WTC11 (cell line): ENCODE measurements at regions not wholly inside any gene's neighbourhood (a gene's known extent, or its start where the extent isn't known, plus 50 kb on each side); places are given as distances from the start of the nearest gene placed in this dataset.

Experiments
- ATAC-seq: fragments of 200-7000 bp; cut with Tn5 transposase; 2 replicates; pipeline ENCODE4 v1.10.0; 2021; ENCODE audit warnings: mild to moderate bottlenecking, moderate library complexity
- CTCF ChIA-PET: fragments of 300-600 bp; sonication (Branson Sonifier 250); formaldehyde crosslinking; loops from one replicate; lab custom pipeline; 2021; ENCODE audit warnings: antibody characterized with exemption; lab: Charles Lee
- POLR2A ChIA-PET: fragments of 350-600 bp; sonication (Branson Sonifier 250); formaldehyde crosslinking; loops from one replicate; lab custom pipeline; 2021; ENCODE audit warnings: antibody characterized with exemption; lab: Charles Lee
- DNase-seq: peaks from one replicate; pipeline ENCODE4 v3.0.0; 2021; ENCODE audit warnings: low spot score
- H3K27ac Mint-ChIP-seq: 2 replicates; pipeline ENCODE4 v1.8.0; 2021; ENCODE audit warnings: mixed read lengths
- H3K27me3 Mint-ChIP-seq: 2 replicates; pipeline ENCODE4 v1.8.0; 2021; ENCODE audit warnings: low read depth, mild to moderate bottlenecking, moderate library complexity, mixed read lengths
- H3K36me3 Mint-ChIP-seq: 2 replicates; pipeline ENCODE4 v1.8.0; 2021; ENCODE audit warnings: mixed read lengths
- H3K4me1 Mint-ChIP-seq: 2 replicates; pipeline ENCODE4 v1.8.0; 2022; ENCODE audit warnings: mixed read lengths
- H3K4me3 Mint-ChIP-seq: 2 replicates; pipeline ENCODE4 v1.8.0; 2021; ENCODE audit warnings: mild to moderate bottlenecking, moderate library complexity, mixed read lengths
- H3K9me3 Mint-ChIP-seq: 2 replicates; pipeline ENCODE4 v1.8.0; 2021; ENCODE audit warnings: mixed read lengths
- CTCF ChIP-seq: fragments of 200-600 bp; IDR thresholded peaks from 2 replicates; pipeline ENCODE4 v1.8.0; 2022; ENCODE audit warnings: antibody characterized with exemption
- E2F4 ChIP-seq: sonication (generic); formaldehyde crosslinking; IDR thresholded peaks from 2 replicates; pipeline ENCODE4 v1.8.1; 2022; ENCODE audit warnings: low read depth, mild to moderate bottlenecking, moderate library complexity, missing genetic modification reagents, borderline replicate concordance
- FOXP1 ChIP-seq: sonication (generic); formaldehyde crosslinking; IDR thresholded peaks from 2 replicates; pipeline ENCODE4 v1.8.0; 2022; ENCODE audit warnings: missing genetic modification reagents, mild to moderate bottlenecking, moderate library complexity, borderline replicate concordance
- FOXP4 ChIP-seq: sonication (generic); formaldehyde crosslinking; IDR thresholded peaks from 2 replicates; pipeline ENCODE4 v1.8.0; 2022; ENCODE audit warnings: mild to moderate bottlenecking, missing genetic modification reagents
- IRF2 ChIP-seq: sonication (generic); formaldehyde crosslinking; IDR thresholded peaks from 2 replicates; pipeline ENCODE4 v1.8.0; 2022; ENCODE audit warnings: low read depth, missing genetic modification reagents, borderline replicate concordance
- MAX ChIP-seq: sonication (generic); formaldehyde crosslinking; IDR thresholded peaks from 2 replicates; pipeline ENCODE4 v1.8.0; 2022; ENCODE audit warnings: mild to moderate bottlenecking, missing genetic modification reagents
- NR1H2 ChIP-seq: sonication (generic); formaldehyde crosslinking; IDR thresholded peaks from 2 replicates; pipeline ENCODE4 v1.9.0; 2021; ENCODE audit warnings: mild to moderate bottlenecking, moderate library complexity, missing genetic modification reagents
- PRDM15 ChIP-seq: sonication (generic); formaldehyde crosslinking; IDR thresholded peaks from 2 replicates; pipeline ENCODE4 v1.8.0; 2022; ENCODE audit warnings: missing genetic modification reagents
- SOX15 ChIP-seq: fragments of 250-450 bp; sonication (Bioruptor Pico); IDR thresholded peaks from 2 replicates; pipeline ENCODE4 v1.9.0; 2021; ENCODE audit warnings: mild to moderate bottlenecking
- TP53 ChIP-seq: sonication (generic); formaldehyde crosslinking; IDR thresholded peaks from 2 replicates; pipeline ENCODE4 v1.8.1; 2023; ENCODE audit warnings: mild to moderate bottlenecking, missing genetic modification reagents
- ZMAT4 ChIP-seq: fragments of 250-450 bp; sonication (Bioruptor Pico); IDR thresholded peaks from 2 replicates; pipeline ENCODE4 v1.9.0; 2021; ENCODE audit warnings: mild to moderate bottlenecking
- ZNF138 ChIP-seq: sonication (generic); formaldehyde crosslinking; conservative IDR thresholded peaks from 2 replicates; pipeline ENCODE4 v1.8.1; 2022; ENCODE audit warnings: mild to moderate bottlenecking, moderate library complexity, missing genetic modification reagents
- ZNF232 ChIP-seq: sonication (generic); formaldehyde crosslinking; IDR thresholded peaks from 2 replicates; pipeline ENCODE4 v1.8.0; 2022; ENCODE audit warnings: mild to moderate bottlenecking, missing genetic modification reagents
- ZNF512 ChIP-seq: sonication (generic); formaldehyde crosslinking; IDR thresholded peaks from 2 replicates; pipeline ENCODE4 v1.8.1; 2022; ENCODE audit warnings: missing genetic modification reagents, borderline replicate concordance

- peaks cover under 1% of the 10 kb centered on the region; the same call in 1 of the 2 replicates for H3K36me3 Mint-ChIP-seq
- H3K4me1 Mint-ChIP-seq: no peaks in the 10 kb centered on the region
- no peaks in the 10 kb centered on the region; the same call in 1 of the 2 replicates for H3K27me3 Mint-ChIP-seq
- CTCF ChIA-PET: interaction anchor here (0.7 kb wide), 1 partner anchor 105 kb away, joined by 3 read pairs; no protein-coding TSS in a partner anchor
- no peak overlapping the region for H3K4me3 Mint-ChIP-seq
- no peak for TF ChIP-seq IRF2 (CRISPR knock-in tag)
- TF ChIP-seq FOXP4 (CRISPR knock-in tag): no peak
- no peak for TF ChIP-seq ZNF232 (CRISPR knock-in tag)
- no peak for TF ChIP-seq CTCF
- TF ChIP-seq ZMAT4 (CRISPR knock-in tag): no peak
- no peak for TF ChIP-seq SOX15 (CRISPR knock-in tag)
- TF ChIP-seq MAX: no peak
- no peak overlapping the region for H3K27ac Mint-ChIP-seq
- ATAC-seq (no peak), DNase-seq (no peak)
- POLR2A ChIA-PET: no interaction called here
- H3K9me3 Mint-ChIP-seq: peaks cover 10% of the 10 kb centered on the region
Measured at GRCh38 chr2:126748188-126748760, 92.3 kb downstream of the GYPC start.

- peaks cover 5% of the 10 kb centered on the region; the same call in 1 of the 2 replicates for H3K9me3 Mint-ChIP-seq
- CTCF ChIA-PET: interaction anchor here (0.6 kb wide), 1 partner anchor 221 kb away, joined by 3 read pairs; no protein-coding TSS in a partner anchor
- ATAC-seq (no peak), DNase-seq (no peak)
- H3K27ac Mint-ChIP-seq: no peak overlapping the region
- H3K4me3 Mint-ChIP-seq: no peak overlapping the region
- peaks cover 6% of the 10 kb centered on the region for H3K4me1 Mint-ChIP-seq
- no peaks in the 10 kb centered on the region; the same call in 1 of the 2 replicates for H3K27me3 Mint-ChIP-seq
- POLR2A ChIA-PET: no interaction called here
- H3K36me3 Mint-ChIP-seq: no peaks in the 10 kb centered on the region
- TF ChIP-seq E2F4 (CRISPR knock-in tag) (no peak), SOX15 (CRISPR knock-in tag) (no peak), NR1H2 (no peak), FOXP1 (CRISPR knock-in tag) (no peak), ZNF232 (CRISPR knock-in tag) (no peak), TP53 (CRISPR knock-in tag) (no peak), ZNF138 (no peak), PRDM15 (no peak), ZNF512 (CRISPR knock-in tag) (no peak)
Measured at GRCh38 chr2:126748929-126749518, 93.1 kb downstream of the GYPC start.
